ENCODE measurements at regions not wholly inside any gene's neighbourhood (a gene's known extent, or its start where the extent isn't known, plus 50 kb on each side); places are given as distances from the start of the nearest gene placed in this dataset.

GRCh38 chr21:38741092-38741949, 64.4 kb upstream of the ETS2 start:
- DNase-seq (ENCODE audit: low spot score): no peak

GRCh38 chr21:38741950-38742256, 63.8 kb upstream of the ETS2 start:
- no peak for DNase-seq (ENCODE audit: low spot score)

- no peak for DNase-seq (ENCODE audit: low spot score)
Measured at GRCh38 chr21:38742580-38743260, 63.0 kb upstream of the ETS2 start.

GRCh38 chr21:38743772-38744529, 61.8 kb upstream of the ETS2 start:
- no peak for DNase-seq (ENCODE audit: low spot score)

GRCh38 chr21:38744861-38745260, 60.9 kb upstream of the ETS2 start:
- DNase-seq (ENCODE audit: low spot score): no peak

- no peak for DNase-seq (ENCODE audit: low spot score)
Measured at GRCh38 chr21:38747810-38748209, 57.9 kb upstream of the ETS2 start.

GRCh38 chr21:38751379-38752050, 54.2 kb upstream of the ETS2 start:
- DNase-seq (ENCODE audit: low spot score): no peak

- no peak for DNase-seq (ENCODE audit: low spot score)
Measured at GRCh38 chr21:38752051-38752505, 53.7 kb upstream of the ETS2 start.

- DNase-seq (ENCODE audit: low spot score): no peak
Measured at GRCh38 chr21:38753114-38753513, 52.6 kb upstream of the ETS2 start.

GRCh38 chr21:38753557-38753971, 52.2 kb upstream of the ETS2 start:
- DNase-seq (ENCODE audit: low spot score): no peak

Measured in hepatic stellate cell (primary cell).